Tibial artery (tissue), 4 donors: ENCODE measurements at regions not wholly inside any gene's neighbourhood (a gene's known extent, or its start where the extent isn't known, plus 50 kb on each side); places are given as distances from the start of the nearest gene placed in this dataset.

Experiments
- DNase-seq, 2 donors: peaks; one replicate each; pipeline ENCODE4 v3.0.0-alpha.2; 2019
- H3K27ac ChIP-seq, 2 donors: fragments of 200-600 bp; sonication (generic) in 1 of 2; 1 replicate in 1 of 2; 2 replicates in 1 of 2; pipeline ENCODE4 v1.5.1; 2018 to 2019; ENCODE audit warnings: mild to moderate bottlenecking in 1 of 2
- H3K27me3 ChIP-seq, 2 donors: fragments of 200-600 bp; sonication (generic) in 1 of 2; one replicate each; pipeline versions ENCODE4 v1.5.1 to v1.6.0; 2016 to 2019
- H3K36me3 ChIP-seq, 3 donors: fragments of 200-600 bp; sonication (generic) in 2 of 3; one replicate each; pipeline ENCODE4 v1.5.1; 2016 to 2019; ENCODE audit warnings: mild to moderate bottlenecking in 2 of 3
- H3K4me1 ChIP-seq, 4 donors: fragments of 200-600 bp; sonication (generic) in 2 of 4; 1 replicate in 3 of 4; 2 replicates in 1 of 4; pipeline ENCODE4 v1.5.1; 2016 to 2019
- H3K4me3 ChIP-seq, 2 donors: fragments of 200-600 bp; sonication (generic) in 1 of 2; 1 replicate in 1 of 2; 2 replicates in 1 of 2; pipeline ENCODE4 v1.5.1; 2018 to 2019; ENCODE audit warnings: mild to moderate bottlenecking in 2 of 2
- H3K9me3 ChIP-seq, 3 donors: fragments of 200-600 bp; sonication (generic) in 1 of 3; one replicate each; pipeline ENCODE4 v1.5.1; 2016 to 2019
- intact Hi-C: fragments of 100-400 bp; cut with DNase I; formaldehyde crosslinking; loops from one replicate; pipeline ENCODE4 v1.15.0; 2023; ENCODE audit warnings: low total_unique reads
- TF ChIP-seq, protein P1 (sequence below), 2 experiments: fragments of 200-600 bp in 1 of 2; fragments of 450-650 bp in 1 of 2; IDR thresholded peaks; one replicate each; pipeline ENCODE4 v1.5.1; 2017 to 2019; ENCODE audit warnings: antibody characterized with exemption in 2 of 2, mild to moderate bottlenecking in 1 of 2, moderate library complexity in 1 of 2

DNA sequence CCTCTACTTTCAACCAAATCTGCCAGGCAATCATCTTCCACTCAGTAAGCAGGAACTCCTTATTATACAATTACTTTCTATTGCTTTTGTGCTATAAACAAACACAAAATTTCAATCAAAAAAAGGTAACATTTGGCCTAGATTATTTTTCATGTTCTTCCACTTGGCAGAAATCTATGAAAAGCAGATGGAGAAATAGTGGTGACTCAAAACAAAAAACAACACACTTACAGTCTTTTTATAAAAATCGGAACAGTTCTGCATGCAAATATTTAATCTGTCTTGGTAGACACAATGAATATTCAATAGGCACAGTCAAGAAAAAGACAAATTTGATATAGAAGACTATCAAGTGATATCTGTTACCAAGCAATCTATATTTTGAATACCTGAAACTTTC is 376.8 kb downstream of the RPS29 start:
- DNase-seq: no peak
- intact Hi-C loops: no loop called here
- H3K36me3 ChIP-seq: no peaks in the 10 kb centered on the region

GRCh38 chr14:49206828-49207227 is 379.4 kb downstream of the RPS29 start:
- Histone ChIP-seq H3K4me1 (no peaks in the 10 kb centered on the region), H3K27me3 (no peaks in the 10 kb centered on the region), H3K9me3 (no peaks in the 10 kb centered on the region), H3K4me3 (no peak overlapping the region), H3K36me3 (no peaks in the 10 kb centered on the region), H3K27ac (no peak overlapping the region)
- TF ChIP-seq, protein P1, sequence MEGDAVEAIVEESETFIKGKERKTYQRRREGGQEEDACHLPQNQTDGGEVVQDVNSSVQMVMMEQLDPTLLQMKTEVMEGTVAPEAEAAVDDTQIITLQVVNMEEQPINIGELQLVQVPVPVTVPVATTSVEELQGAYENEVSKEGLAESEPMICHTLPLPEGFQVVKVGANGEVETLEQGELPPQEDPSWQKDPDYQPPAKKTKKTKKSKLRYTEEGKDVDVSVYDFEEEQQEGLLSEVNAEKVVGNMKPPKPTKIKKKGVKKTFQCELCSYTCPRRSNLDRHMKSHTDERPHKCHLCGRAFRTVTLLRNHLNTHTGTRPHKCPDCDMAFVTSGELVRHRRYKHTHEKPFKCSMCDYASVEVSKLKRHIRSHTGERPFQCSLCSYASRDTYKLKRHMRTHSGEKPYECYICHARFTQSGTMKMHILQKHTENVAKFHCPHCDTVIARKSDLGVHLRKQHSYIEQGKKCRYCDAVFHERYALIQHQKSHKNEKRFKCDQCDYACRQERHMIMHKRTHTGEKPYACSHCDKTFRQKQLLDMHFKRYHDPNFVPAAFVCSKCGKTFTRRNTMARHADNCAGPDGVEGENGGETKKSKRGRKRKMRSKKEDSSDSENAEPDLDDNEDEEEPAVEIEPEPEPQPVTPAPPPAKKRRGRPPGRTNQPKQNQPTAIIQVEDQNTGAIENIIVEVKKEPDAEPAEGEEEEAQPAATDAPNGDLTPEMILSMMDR (IDR thresholded peaks at IDR 0.05): no peak
- no peak for DNase-seq
- intact Hi-C loops: no loop called here

More for the DNA sequence above, 376.8 kb downstream of the RPS29 start:
- no peak overlapping the region for H3K27ac ChIP-seq
- TF ChIP-seq, protein P1 (IDR thresholded peaks at IDR 0.05): no peak
- no peaks in the 10 kb centered on the region for H3K4me1 ChIP-seq
- H3K27me3 ChIP-seq: no peaks in the 10 kb centered on the region
- no peaks in the 10 kb centered on the region for H3K9me3 ChIP-seq
- no peak overlapping the region for H3K4me3 ChIP-seq

DNA sequence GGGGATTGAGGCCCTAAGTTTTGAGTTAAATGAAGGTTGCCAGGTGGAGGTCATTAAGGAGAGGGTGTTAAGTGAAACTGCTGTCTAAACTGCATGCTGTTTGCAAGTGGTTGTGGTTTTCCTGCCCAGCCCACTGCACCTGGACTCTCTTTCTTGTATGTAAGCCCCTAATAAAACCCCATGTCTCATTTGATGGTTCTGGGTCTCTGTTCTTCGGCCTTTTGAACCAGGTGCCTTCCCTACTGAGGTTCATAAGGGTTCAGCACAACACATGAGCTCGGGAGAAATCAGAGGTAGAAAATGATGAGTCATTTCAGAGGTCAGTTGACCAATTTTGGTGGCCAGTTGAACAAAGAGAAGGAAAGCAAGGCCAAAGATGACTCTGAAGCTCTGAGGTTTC is 382.5 kb downstream of the RPS29 start:
- Histone ChIP-seq H3K4me1 (no peaks in the 10 kb centered on the region), H3K9me3 (no peaks in the 10 kb centered on the region), H3K27me3 (no peaks in the 10 kb centered on the region), H3K36me3 (no peaks in the 10 kb centered on the region), H3K4me3 (no peak overlapping the region), H3K27ac (no peak overlapping the region)
- DNase-seq: no peak
- TF ChIP-seq, protein P1 (IDR thresholded peaks at IDR 0.05): no peak
- intact Hi-C loops: no loop called here

- TF ChIP-seq, protein P1 (IDR thresholded peaks at IDR 0.05): no peak
- no peak overlapping the region for H3K4me3 ChIP-seq
- intact Hi-C loops: no loop called here
- H3K27me3 ChIP-seq: no peaks in the 10 kb centered on the region
- no peaks in the 10 kb centered on the region for H3K36me3 ChIP-seq
- no peak for DNase-seq
- H3K9me3 ChIP-seq: no peaks in the 10 kb centered on the region
- no peaks in the 10 kb centered on the region for H3K4me1 ChIP-seq
- no peak overlapping the region for H3K27ac ChIP-seq
Observed at GRCh38 chr14:49199159-49199558, 387.0 kb downstream of the RPS29 start.

- intact Hi-C loops: no loop called here
- TF ChIP-seq, protein P1 (IDR thresholded peaks at IDR 0.05): no peak
- no peak overlapping the region for H3K4me3 ChIP-seq
- H3K9me3 ChIP-seq: no peaks in the 10 kb centered on the region
- no peaks in the 10 kb centered on the region for H3K36me3 ChIP-seq
- H3K27ac ChIP-seq: no peak overlapping the region
- no peaks in the 10 kb centered on the region for H3K27me3 ChIP-seq
- DNase-seq: no peak
- H3K4me1 ChIP-seq: peaks cover 0 to 6% (median 0%) of the 10 kb centered on the region in 4 donors
Observed at GRCh38 chr14:49196327-49196726, 389.9 kb downstream of the RPS29 start.

DNA sequence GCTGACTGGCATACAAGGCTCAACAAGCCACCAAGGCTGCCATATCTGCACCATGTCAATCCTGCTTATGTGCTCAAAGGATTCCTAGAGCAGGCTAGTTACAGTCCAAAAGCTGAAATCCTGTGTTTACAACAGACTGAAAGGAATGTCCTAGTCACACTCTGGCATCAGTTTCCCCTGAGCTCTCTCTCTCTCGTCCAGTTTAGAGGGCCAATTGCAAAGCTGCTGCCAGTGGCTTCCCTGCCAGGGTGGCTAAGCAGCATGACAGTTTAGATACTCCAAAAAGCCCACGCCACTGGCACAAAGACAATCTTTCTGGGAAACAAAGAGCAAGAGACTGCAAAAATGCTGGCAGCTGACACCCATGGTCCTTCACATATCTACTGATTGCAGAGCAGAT is 392.1 kb downstream of the RPS29 start:
- TF ChIP-seq, protein P1 (IDR thresholded peaks at IDR 0.05): no peak
- Histone ChIP-seq H3K27ac (no peak overlapping the region), H3K9me3 (no peaks in the 10 kb centered on the region), H3K36me3 (no peaks in the 10 kb centered on the region), H3K4me3 (no peak overlapping the region), H3K27me3 (no peaks in the 10 kb centered on the region), H3K4me1 (peaks cover 0 to 6% (median 0%) of the 10 kb centered on the region in 4 donors)
- peak; percentile 37 to 68 for DNase-seq
- intact Hi-C loops: no loop called here
